Prostate gland (tissue), 2 donors: ENCODE measurements at regions not wholly inside any gene's neighbourhood (a gene's known extent, or its start where the extent isn't known, plus 50 kb on each side); places are given as distances from the start of the nearest gene placed in this dataset.

Experiments used
- DNase-seq: peaks from one replicate; pipeline ENCODE4 v3.0.0-alpha.2; 2019; ENCODE audit warnings: low spot score
- H3K27ac ChIP-seq, 2 donors: fragments of 200-600 bp; sonication (generic); 2 replicates each; pipeline ENCODE4 v1.5.1; 2017 to 2019
- H3K27me3 ChIP-seq: fragments of 200-600 bp; sonication (generic); replicated peaks from 2 replicates; pipeline ENCODE4 v1.5.1; 2019; ENCODE audit not compliant: insufficient read depth
- H3K36me3 ChIP-seq, 2 donors: fragments of 200-600 bp; sonication (generic); 1 replicate in 1 of 2; 2 replicates in 1 of 2; pipeline versions ENCODE4 v1.5.1 to v1.8.1; 2017 to 2019
- H3K4me1 ChIP-seq: fragments of 200-600 bp; sonication (generic); replicated peaks from 2 replicates; pipeline ENCODE4 v1.5.1; 2019
- H3K4me3 ChIP-seq, 2 donors: fragments of 200-600 bp; sonication (generic); 2 replicates each; pipeline ENCODE4 v1.5.1; 2017 to 2019
- H3K9me3 ChIP-seq: fragments of 200-600 bp; sonication (generic); 2 replicates; pipeline ENCODE4 v1.5.1; 2017
- CTCF ChIP-seq, 4 experiments: fragments of 200-600 bp in 2 of 4; fragments of 450-650 bp in 2 of 4; sonication (generic) in 2 of 4; IDR thresholded peaks; 1 replicate in 3 of 4; 2 replicates in 1 of 4; pipeline ENCODE4 v1.5.1; 2016 to 2019; ENCODE audit warnings: antibody characterized with exemption in 4 of 4, mild to moderate bottlenecking in 2 of 4, moderate library complexity in 2 of 4
- POLR2A ChIP-seq: fragments of 450-650 bp; IDR thresholded peaks from one replicate; pipeline ENCODE4 v1.6.1; 2016; ENCODE audit warnings: antibody characterized with exemption, mild to moderate bottlenecking
- POLR2AphosphoS5 ChIP-seq: sonication (generic); formaldehyde crosslinking; IDR thresholded peaks from one replicate; pipeline ENCODE4 v1.6.1; 2017; ENCODE audit warnings: antibody characterized with exemption
- WGBS: methylation state at CpG from one replicate; pipeline ENCODE4 v1.1.5; 2018; 5-methylcytosine and 5-hydroxymethylcytosine counted together
- intact Hi-C: fragments of 100-400 bp; cut with DNase I; formaldehyde crosslinking; loops from one replicate; pipeline ENCODE4 v1.14.2; 2022

- no peak for DNase-seq
- Histone ChIP-seq H3K36me3 (no peaks in the 10 kb centered on the region), H3K27me3 (no peaks in the 10 kb centered on the region), H3K4me1 (no peaks in the 10 kb centered on the region), H3K4me3 (no peak overlapping the region), H3K9me3 (no peaks in the 10 kb centered on the region), H3K27ac (no peak overlapping the region)
- TF ChIP-seq POLR2AphosphoS5 (no peak), CTCF (IDR thresholded peaks at IDR 0.05) (no peak)
- 88% methylated on average over 3 of the region's 3 CpGs for WGBS
- intact Hi-C loops = no loop called here
Observed at GRCh38 chr1:170871868-170872267, 63.5 kb upstream of the MROH9 start.

GRCh38 chr1:170872663-170873062 lies 62.7 kb upstream of the MROH9 start:
- WGBS = 67% methylated on average over 2 of the region's 2 CpGs
- intact Hi-C loops = no loop called here
- Histone ChIP-seq H3K27me3 (no peaks in the 10 kb centered on the region), H3K4me3 (no peak overlapping the region), H3K27ac (no peak overlapping the region), H3K9me3 (no peaks in the 10 kb centered on the region), H3K4me1 (no peaks in the 10 kb centered on the region), H3K36me3 (no peaks in the 10 kb centered on the region)
- TF ChIP-seq CTCF (IDR thresholded peaks at IDR 0.05) (no peak), POLR2AphosphoS5 (no peak), POLR2A (no peak)
- DNase-seq = no peak

GRCh38 chr1:170874671-170875070 lies 60.7 kb upstream of the MROH9 start:
- intact Hi-C loops = no loop called here
- H3K27ac ChIP-seq = no peak overlapping the region
- WGBS = 60% methylated on average over 1 of the region's 1 CpG
- TF ChIP-seq CTCF (IDR thresholded peaks at IDR 0.05) = no peak
- TF ChIP-seq POLR2AphosphoS5 = no peak
- TF ChIP-seq POLR2A = no peak
- no peak overlapping the region for H3K4me3 ChIP-seq
- H3K4me1 ChIP-seq = no peaks in the 10 kb centered on the region
- no peaks in the 10 kb centered on the region for H3K36me3 ChIP-seq
- H3K27me3 ChIP-seq = no peaks in the 10 kb centered on the region
- no peaks in the 10 kb centered on the region for H3K9me3 ChIP-seq
- DNase-seq = no peak

DNA sequence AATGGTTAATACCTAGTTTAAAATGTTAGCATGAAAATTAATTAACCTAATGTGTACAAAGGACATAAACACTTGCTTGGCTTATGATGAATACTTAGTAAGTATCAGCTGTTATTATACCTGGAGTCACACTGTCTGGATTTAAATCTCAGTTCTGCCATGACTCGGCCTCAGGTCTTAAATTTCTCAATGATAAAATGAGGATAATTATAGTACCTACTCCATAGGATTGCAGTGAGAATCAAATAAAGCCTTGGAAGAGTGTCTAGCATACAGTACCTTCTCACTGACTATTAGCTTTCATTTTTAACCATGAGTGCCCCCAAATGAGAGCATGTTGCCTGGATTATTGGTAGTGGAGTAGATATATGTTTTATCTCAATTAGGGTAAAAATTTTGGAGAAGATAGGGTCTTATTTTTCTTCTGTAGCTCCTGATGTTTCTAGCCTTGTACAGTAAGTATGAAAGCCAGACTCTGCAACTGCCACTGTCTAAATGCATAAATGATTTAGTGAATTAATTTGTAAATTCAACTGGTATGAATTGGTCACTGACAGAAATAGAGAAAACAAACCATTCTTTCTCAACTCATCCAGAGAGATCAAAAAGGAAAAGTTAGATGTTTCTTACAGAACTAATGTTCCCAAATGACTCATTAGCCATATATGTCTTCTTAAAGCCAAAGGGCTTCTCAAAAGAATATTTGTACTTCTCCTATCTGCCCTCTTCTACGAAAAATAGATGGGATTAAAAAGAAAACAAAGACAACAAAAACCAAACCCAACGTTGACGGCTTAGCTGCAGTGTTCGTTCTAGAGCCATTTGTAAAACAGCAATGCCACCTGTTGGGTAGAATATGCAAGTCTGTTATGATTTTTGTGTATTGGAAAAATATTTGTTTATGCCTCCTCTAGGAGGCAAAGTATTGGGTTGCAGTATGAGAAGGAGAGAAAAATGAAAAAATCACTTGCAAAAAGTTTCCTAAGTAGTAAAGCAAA lies 53.8 kb upstream of the MROH9 start:
- DNase-seq = no peak
- no peaks in the 10 kb centered on the region for H3K36me3 ChIP-seq
- WGBS = 18% methylated on average over 5 of the region's 5 CpGs
- H3K9me3 ChIP-seq = no peaks in the 10 kb centered on the region
- no peaks in the 10 kb centered on the region for H3K27me3 ChIP-seq
- TF ChIP-seq POLR2A (no peak), CTCF (IDR thresholded peaks at IDR 0.05) (peak in 3 of 4 experiments; percentile 16 to 32 (median 25))
- no peak overlapping the region for H3K4me3 ChIP-seq
- intact Hi-C loops = no loop called here
- no peak overlapping the region for H3K27ac ChIP-seq
- H3K4me1 ChIP-seq = no peaks in the 10 kb centered on the region
